ENCODE measurements at regions not wholly inside any gene's neighbourhood (a gene's known extent, or its start where the extent isn't known, plus 50 kb on each side); places are given as distances from the start of the nearest gene placed in this dataset.
"Not testable (repeated sequence)": the region's sequence is repeated elsewhere in the genome, so short reads cannot be mapped to it uniquely, and the experiment has no call there.

DNA sequence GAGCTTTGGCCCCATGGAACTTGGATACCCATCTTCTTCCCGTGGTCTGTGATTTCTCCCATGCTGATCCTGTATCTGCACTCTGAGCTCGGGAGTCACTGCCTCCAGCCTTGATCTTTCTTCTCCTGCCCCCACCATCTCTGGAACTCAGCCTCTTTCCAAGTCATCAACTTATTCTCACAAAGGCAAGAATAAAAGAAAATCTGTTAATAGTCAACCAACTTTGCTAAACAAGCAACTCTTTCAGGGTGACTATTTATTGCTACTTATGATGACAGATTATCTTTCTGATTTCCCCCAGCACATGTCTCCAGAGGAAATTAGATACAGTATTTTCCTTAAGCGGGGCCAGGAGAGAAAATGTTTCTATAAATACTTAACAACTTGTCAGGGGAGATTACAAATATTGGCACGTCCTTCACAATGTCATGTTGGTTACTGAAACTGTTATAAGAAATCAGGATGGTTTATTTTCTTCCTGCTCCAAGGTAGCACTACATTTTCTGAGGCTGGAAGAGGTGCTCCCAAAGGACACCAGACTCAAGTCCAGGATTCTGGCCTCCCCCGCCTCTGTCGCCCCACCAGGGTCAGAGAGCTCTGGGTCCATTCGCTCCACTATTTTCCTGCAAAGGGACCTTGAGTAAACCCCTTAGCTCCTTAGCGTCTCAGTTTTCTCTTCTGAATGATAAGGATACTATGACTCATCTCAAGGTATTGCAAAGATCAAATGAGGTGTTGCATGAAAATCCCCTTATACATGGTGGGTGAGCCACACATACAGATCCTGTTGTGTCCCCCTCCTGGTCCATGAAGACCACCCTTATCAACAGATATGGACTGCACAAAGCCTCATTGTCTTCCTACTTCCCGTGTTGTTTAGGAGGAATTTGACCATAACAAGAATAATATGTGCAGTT, 205.2 kb upstream of the WSCD1 start:
- DNase-seq (ENCODE audit: low read depth in 3 of 3): no peak

DNA sequence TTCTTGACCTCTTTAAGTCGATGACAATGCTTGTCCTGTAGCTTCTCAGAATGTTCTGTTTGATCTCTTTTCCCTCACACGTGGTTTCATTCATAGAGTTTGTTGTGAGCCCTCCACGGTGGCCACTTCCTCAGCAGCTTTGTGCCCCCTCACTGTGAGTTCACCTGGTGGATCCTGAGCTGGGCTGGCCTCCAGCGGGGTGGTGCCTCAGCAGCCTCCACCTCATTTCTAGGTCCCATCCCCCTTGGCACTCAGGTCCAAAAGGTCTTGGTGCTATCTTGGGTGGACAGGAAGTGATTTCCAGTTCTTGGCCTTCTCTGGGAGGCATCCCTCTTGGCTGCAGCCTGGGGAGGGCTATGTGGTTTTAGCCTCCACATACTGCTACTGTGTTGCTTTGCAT, 203.2 kb upstream of the WSCD1 start:
- no peak for DNase-seq (ENCODE audit: low read depth in 3 of 3)

DNA sequence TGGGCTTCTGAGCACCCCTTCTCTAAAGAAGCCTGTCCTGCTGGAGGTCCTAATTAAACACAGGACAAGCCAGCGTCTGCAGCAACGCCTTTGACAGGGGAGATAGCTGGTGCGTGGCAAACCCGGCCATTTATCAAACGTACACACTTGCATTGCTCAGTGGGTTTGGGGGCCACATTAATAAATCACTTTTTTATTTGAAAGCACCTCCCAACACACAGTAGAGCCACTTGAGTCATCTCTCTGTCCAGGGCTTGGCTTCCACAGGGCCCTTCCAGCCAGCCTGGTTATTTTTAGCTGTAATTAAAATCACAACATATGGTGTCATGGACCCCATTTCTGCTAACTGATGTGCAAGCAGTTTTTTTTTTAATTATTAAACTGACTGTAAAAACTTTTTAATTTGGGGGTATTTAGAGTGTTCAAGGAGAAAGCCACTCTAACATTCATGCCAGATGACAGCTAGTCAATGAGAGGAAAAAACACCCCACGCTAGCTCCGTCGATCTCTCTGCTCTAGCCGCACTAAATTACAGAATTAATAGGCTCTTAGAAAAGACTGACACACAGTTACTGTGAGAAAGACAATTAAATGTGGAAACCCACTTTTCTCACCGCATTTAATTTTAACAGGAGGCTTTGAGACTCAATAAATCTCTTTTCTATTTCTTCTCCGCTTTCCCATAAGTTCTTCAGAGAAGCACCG, 201.0 kb upstream of the WSCD1 start:
- no peak for DNase-seq (ENCODE audit: low read depth in 3 of 3)

DNA sequence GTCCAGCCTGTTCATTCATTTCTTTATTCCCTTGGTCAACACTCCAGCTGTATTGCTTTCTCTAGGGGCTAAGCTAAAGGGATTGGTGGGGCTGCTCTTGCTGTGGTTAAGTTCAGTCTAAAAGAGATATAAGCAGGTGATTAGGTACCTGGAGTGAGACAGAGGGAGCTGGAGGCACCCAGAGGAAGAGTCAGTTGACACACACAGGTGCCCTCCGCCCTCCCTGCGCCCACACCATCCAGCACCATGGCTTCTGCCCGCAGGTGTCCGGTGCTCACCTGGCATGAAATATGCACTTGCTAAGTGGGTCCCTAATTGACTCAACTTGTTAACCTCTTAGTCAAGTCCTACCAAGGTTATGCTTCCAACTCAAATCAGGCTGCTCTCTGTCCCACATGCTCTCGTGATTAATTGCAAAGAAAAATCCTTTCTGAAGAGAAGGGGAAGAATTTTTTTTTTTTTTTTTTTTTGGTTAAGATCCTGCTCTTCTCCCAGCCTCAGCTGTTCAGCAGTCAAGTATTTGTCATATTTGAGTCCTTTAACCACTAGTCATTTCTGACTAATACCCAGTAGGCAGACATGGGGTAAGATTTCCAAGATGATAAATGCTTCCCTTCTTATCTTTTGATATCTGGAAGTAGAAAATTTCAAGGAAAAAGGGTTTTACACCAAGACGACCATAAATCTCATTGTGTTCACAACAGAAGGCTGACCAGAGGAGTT, 199.8 kb upstream of the WSCD1 start:
- DNase-seq (ENCODE audit: low read depth in 3 of 3): no peak

DNA sequence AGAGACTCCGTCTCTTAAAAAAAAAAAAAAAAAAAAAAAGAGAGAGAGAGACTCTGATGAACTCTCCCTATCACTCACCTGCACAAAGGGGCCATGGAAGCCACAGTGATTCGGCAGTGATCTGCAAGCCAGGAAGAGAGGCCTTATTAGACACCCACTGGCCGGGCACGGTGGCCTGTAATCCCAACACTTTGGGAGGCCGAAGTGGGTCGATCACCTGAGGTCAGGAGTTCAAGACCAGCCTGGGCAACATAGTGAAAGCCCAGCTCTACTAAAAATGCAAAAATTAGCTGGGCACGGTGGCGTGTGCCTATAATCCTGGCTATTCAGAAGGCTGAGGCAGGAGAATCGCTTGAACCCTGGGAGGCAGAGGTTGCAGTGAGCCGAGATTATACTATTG, 198.5 kb upstream of the WSCD1 start:
- no peak for DNase-seq (ENCODE audit: low read depth in 3 of 3)

DNA sequence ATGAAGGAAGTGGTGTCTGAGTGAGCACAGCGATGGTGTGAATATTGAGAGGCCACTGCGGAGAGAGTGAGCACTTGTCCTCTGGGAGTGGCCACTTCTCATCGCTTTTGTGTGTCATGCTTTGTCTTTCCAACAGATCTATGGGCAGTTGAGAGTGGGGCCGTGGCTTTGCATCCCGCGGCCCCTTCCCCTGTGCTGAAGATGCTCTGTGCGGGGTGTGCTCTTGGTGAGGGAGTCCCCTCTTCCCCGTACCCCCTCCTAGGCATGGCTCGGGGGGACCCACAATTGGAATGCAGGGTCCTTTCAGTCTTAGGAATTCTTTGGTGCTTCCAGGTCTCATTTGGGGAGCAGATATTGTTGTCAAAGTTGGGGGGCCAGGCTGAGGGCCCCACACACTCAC, 197.3 kb upstream of the WSCD1 start:
- no peak for DNase-seq (ENCODE audit: low read depth in 3 of 3)

DNA sequence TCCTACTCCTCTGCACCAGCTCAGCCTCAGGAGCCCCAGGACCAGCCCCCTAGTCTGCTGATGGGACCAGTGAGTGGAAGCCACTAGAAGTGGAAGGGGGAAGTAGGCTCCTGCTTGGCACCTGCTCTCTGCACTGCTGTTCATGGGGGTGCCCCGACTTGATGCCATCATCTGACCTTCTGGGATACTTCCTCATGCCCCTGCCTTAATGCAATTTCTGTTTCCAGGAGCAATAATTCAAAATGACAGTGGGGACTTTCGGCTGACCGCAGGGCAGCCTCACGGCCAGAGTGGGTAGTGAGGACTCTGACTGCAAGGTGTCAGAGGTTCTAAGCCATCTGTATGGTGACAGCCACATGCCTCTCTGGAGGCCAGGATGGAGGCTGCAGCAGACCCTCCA, 196.4 kb upstream of the WSCD1 start:
- no peak for DNase-seq (ENCODE audit: low read depth in 3 of 3)

DNA sequence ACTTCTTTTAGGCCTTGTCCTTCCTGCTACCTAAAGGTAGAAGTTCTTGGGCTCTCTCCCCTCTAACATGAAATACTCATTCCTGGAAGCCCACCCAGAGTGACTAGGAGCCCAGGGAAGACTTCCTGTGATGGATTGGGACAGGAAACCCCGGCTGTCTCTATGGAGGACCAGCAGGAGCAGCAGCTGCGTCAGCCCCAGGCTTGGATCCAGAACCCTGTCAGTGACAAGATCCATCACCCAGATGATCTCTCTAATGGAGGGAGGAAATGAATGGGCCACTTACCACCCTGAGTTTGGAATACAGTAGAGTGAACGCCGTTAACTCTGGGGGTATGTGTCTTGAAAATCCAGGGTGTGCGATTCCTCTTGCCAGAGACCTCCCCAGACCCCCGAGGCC, 195.7 kb upstream of the WSCD1 start:
- DNase-seq (ENCODE audit: low read depth in 3 of 3): no peak

GRCh38 chr17:5877366-5877765, 192.8 kb upstream of the WSCD1 start:
- no peak for DNase-seq (ENCODE audit: low read depth in 3 of 3)

DNA sequence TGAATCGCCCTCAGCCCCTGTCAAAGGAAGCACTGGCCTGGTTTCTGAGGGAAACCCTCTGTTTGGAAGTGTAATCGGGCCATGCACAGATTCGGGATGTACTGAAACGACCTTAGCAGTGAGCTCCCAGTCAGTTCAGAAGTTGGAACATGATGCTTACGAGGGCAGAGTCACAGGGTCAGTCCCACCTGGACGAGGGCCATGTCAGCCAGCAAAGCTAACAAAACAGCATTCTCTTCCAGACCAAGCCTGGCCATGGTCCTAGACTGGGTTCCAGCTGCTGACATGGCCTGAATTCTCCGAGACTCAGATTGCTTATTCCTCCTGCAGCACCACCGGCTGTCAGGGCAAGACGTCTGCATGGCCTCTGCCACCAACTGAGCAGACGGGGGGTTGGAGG, 192.2 kb upstream of the WSCD1 start:
- DNase-seq (ENCODE audit: low read depth in 3 of 3): no peak

DNA sequence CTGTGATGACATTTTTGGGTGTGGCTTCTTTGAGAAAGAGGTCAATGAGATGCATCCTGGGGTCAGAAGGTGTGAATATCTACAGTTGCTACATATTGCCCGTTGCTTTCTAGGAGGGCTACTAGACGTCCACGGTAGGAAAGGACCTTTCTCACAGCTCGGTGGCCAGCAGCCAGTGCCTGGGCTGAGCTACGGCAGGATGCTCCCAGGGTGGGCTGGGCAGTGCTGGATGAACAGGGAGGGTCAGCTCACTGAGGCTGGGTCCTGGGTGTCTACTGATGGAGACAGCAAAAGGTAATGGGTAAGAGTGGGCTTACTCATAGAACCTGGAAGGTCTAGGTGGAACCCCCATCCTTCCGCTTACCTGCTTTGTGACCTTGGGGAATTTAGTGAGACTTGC, 188.3 kb upstream of the WSCD1 start:
- DNase-seq (ENCODE audit: low read depth in 3 of 3): no peak

- no peak for DNase-seq (ENCODE audit: low read depth in 3 of 3)
These were observed 186.2 kb upstream of the WSCD1 start for GRCh38 chr17:5883775-5884665.

- no peak for DNase-seq (ENCODE audit: low read depth in 3 of 3)
These were observed 184.8 kb upstream of the WSCD1 start for GRCh38 chr17:5885336-5885735.

DNA sequence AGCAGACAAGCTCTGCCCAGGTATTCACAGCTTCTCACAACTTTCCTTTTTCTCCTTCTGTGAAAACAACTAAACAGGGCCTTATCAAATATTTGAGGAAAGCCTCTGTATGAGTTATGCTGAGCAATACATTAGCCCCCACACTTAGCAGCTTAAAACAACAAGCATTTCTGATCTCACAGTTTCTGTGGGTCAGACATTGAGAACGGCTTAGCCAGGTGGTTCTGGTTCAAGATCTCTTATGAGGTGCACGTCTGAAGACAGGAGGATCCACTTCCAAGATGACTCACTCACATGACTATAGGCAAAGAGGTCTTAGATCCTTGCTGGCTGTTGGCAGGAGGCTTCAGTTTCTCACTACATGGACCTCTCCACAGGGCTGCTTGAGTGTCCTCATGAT, 181.4 kb upstream of the WSCD1 start:
- DNase-seq (ENCODE audit: low read depth in 3 of 3): no peak

- DNase-seq (ENCODE audit: low read depth in 3 of 3): no peak
These were observed 177.1 kb upstream of the WSCD1 start for GRCh38 chr17:5892921-5893675.

GRCh38 chr17:5893741-5894140, 176.4 kb upstream of the WSCD1 start:
- DNase-seq (ENCODE audit: low read depth in 3 of 3): no peak

GRCh38 chr17:5895276-5895675, 174.9 kb upstream of the WSCD1 start:
- DNase-seq (ENCODE audit: low read depth in 3 of 3): no peak

DNA sequence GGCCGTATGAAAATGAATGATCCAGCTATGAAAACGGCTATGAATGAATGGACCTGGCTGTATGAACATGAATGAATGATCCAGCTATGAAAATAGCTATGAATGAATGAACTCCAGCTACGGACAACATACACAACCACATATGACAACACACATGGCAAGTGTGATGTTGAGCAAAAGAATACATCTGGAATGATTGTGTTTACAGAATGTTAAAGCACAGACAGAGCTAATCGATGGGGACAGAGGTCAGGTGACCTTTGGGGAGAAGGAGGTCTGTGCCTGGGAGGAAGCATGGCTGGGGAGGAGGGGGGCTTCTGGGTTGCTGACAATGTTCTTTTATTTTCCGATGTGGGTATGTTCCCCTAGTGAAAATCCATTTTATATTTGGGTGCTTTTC, 174.0 kb upstream of the WSCD1 start:
- no peak for DNase-seq (ENCODE audit: low read depth in 3 of 3)

DNA sequence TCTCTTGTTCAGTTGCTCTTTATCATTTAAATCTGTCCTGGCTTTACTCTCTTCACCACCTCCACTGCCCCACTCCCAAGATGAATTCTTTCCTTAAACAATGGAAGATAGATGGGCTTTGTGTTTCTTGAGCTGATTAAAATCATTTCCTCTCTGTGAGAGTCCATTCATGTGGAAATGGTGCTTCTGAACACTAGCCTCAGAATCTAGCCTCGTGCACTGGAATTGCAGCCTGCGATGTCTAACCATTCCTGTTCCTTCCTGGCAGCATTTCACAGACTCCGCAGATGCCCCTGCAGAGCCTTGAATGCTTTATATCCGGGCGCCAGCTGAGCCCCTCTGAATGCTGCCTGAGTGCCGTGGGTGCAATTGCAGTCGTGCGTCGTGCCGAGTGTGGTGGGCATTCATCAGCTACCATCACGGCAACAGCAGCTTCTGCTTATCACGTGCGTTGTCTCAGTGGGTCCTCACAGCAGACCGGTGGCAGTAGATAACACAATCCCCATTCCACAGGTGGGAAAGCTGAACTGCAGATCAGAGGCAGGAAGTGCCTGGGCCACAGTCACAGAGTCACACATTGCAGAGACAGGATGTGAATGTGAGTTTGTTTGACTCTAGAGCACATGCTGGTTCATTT, 172.8 kb upstream of the WSCD1 start:
- no peak for DNase-seq (ENCODE audit: low read depth in 3 of 3)

DNA sequence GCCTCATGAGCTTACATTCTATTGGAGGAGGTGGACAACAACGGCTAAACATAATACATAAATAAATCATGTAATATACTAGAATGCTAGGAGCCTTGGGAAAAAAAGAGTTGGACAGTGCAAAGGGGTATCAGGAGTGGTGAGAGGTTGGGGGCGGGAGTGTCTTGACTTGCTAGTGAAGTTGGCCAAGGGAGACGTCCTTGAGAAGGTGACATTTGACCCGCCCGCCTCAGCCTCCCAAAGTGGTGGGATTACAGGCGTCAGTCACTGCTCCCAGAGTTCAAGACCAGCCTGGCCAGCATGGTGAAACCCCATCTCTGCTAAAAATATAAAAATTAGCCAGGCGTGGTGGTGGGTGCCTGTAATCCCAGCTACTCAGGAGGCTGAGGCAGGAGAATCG, 172.2 kb upstream of the WSCD1 start:
- not testable (repeated sequence) for DNase-seq (ENCODE audit: low read depth in 3 of 3)

Measured in stimulated activated CD4-positive, alpha-beta T cell treated with anti-CD3 and anti-CD28 coated beads, TNF-alpha, amount 100 ng/mL, for 4 hours (primary cell).